ENCODE measurements at regions not wholly inside any gene's neighbourhood (a gene's known extent, or its start where the extent isn't known, plus 50 kb on each side); places are given as distances from the start of the nearest gene placed in this dataset.
A peak's percentile ranks its signal among the peaks of the same experiment; 100 is the strongest.

DNA sequence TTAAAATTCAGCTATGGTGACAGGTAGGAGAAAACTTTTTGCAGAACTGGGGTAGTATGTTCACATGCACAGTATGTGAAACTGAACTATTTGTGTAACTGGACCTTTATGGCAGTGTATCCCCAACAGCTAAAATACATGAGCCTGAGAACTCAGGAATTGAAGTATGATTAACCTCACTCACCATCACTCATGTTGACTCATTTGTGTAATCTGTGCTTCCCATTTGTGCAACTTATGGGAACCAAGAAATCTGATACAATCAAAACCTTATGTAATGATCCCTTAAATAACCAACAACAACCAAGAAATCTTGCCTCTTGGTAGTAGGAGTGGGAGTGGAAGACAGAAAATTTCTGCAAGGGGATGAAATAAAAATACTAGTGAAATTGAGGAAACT is 674.9 kb downstream of the HDGFL1 start:
- peak; percentile 18 for DNase-seq (ENCODE audit: insufficient read length, low spot score, missing footprints)
- H3K79me2 ChIP-seq (ENCODE audit: insufficient read depth, low read length): no peaks in the 10 kb centered on the region
- no peaks in the 10 kb centered on the region for H3K36me3 ChIP-seq (ENCODE audit: insufficient read depth, low read length)
- H3K4me3 ChIP-seq (ENCODE audit: insufficient read depth, low read length): no peak overlapping the region
- H3K4me1 ChIP-seq (ENCODE audit: insufficient read depth, low read length): no peaks in the 10 kb centered on the region
- H3K9me3 ChIP-seq (ENCODE audit: low read depth, low read length): no peaks in the 10 kb centered on the region
- no peaks in the 10 kb centered on the region for H3K27me3 ChIP-seq (ENCODE audit: insufficient read depth, low read length)
- H2AFZ ChIP-seq (ENCODE audit: low read length): no peak overlapping the region
- H4K20me1 ChIP-seq (ENCODE audit: insufficient read depth, low read length): no peaks in the 10 kb centered on the region
- H3K27ac ChIP-seq (ENCODE audit: low read depth, low read length): no peak overlapping the region
- H3K4me2 ChIP-seq (ENCODE audit: insufficient read depth, low read length): no peak overlapping the region
- TF ChIP-seq, protein P1, sequence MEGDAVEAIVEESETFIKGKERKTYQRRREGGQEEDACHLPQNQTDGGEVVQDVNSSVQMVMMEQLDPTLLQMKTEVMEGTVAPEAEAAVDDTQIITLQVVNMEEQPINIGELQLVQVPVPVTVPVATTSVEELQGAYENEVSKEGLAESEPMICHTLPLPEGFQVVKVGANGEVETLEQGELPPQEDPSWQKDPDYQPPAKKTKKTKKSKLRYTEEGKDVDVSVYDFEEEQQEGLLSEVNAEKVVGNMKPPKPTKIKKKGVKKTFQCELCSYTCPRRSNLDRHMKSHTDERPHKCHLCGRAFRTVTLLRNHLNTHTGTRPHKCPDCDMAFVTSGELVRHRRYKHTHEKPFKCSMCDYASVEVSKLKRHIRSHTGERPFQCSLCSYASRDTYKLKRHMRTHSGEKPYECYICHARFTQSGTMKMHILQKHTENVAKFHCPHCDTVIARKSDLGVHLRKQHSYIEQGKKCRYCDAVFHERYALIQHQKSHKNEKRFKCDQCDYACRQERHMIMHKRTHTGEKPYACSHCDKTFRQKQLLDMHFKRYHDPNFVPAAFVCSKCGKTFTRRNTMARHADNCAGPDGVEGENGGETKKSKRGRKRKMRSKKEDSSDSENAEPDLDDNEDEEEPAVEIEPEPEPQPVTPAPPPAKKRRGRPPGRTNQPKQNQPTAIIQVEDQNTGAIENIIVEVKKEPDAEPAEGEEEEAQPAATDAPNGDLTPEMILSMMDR (IDR thresholded peaks at IDR 0.05; ENCODE audit: extremely low read depth, low read depth, low read length): no peak

- Histone ChIP-seq H4K20me1 (ENCODE audit: insufficient read depth, low read length) (no peaks in the 10 kb centered on the region), H3K4me3 (ENCODE audit: insufficient read depth, low read length) (no peak overlapping the region), H3K4me1 (ENCODE audit: insufficient read depth, low read length) (no peaks in the 10 kb centered on the region), H3K36me3 (ENCODE audit: insufficient read depth, low read length) (no peaks in the 10 kb centered on the region), H3K79me2 (ENCODE audit: insufficient read depth, low read length) (no peaks in the 10 kb centered on the region), H3K4me2 (ENCODE audit: insufficient read depth, low read length) (no peak overlapping the region), H3K27ac (ENCODE audit: low read depth, low read length) (no peak overlapping the region), H2AFZ (ENCODE audit: low read length) (no peak overlapping the region), H3K27me3 (ENCODE audit: insufficient read depth, low read length) (no peaks in the 10 kb centered on the region), H3K9me3 (ENCODE audit: low read depth, low read length) (no peaks in the 10 kb centered on the region)
- TF ChIP-seq, protein P1 (IDR thresholded peaks at IDR 0.05; ENCODE audit: extremely low read depth, low read depth, low read length): no peak
- DNase-seq (ENCODE audit: insufficient read length, low spot score, missing footprints): no peak
Measured at GRCh38 chr6:23245572-23245971, 676.2 kb downstream of the HDGFL1 start.

GRCh38 chr6:23246896-23247295 is 677.5 kb downstream of the HDGFL1 start:
- no peak overlapping the region for H3K4me3 ChIP-seq (ENCODE audit: insufficient read depth, low read length)
- no peaks in the 10 kb centered on the region for H3K79me2 ChIP-seq (ENCODE audit: insufficient read depth, low read length)
- H3K36me3 ChIP-seq (ENCODE audit: insufficient read depth, low read length): no peaks in the 10 kb centered on the region
- no peak for DNase-seq (ENCODE audit: insufficient read length, low spot score, missing footprints)
- TF ChIP-seq, protein P1 (IDR thresholded peaks at IDR 0.05; ENCODE audit: extremely low read depth, low read depth, low read length): no peak
- H3K4me2 ChIP-seq (ENCODE audit: insufficient read depth, low read length): no peak overlapping the region
- no peaks in the 10 kb centered on the region for H3K4me1 ChIP-seq (ENCODE audit: insufficient read depth, low read length)
- no peak overlapping the region for H2AFZ ChIP-seq (ENCODE audit: low read length)
- no peak overlapping the region for H3K27ac ChIP-seq (ENCODE audit: low read depth, low read length)
- H4K20me1 ChIP-seq (ENCODE audit: insufficient read depth, low read length): no peaks in the 10 kb centered on the region
- H3K27me3 ChIP-seq (ENCODE audit: insufficient read depth, low read length): no peaks in the 10 kb centered on the region
- no peaks in the 10 kb centered on the region for H3K9me3 ChIP-seq (ENCODE audit: low read depth, low read length)

- Histone ChIP-seq H4K20me1 (ENCODE audit: insufficient read depth, low read length) (no peaks in the 10 kb centered on the region), H3K9me3 (ENCODE audit: low read depth, low read length) (no peaks in the 10 kb centered on the region), H3K4me1 (ENCODE audit: insufficient read depth, low read length) (no peaks in the 10 kb centered on the region), H3K27ac (ENCODE audit: low read depth, low read length) (no peak overlapping the region), H3K36me3 (ENCODE audit: insufficient read depth, low read length) (no peaks in the 10 kb centered on the region), H3K27me3 (ENCODE audit: insufficient read depth, low read length) (no peaks in the 10 kb centered on the region), H2AFZ (ENCODE audit: low read length) (no peak overlapping the region), H3K4me3 (ENCODE audit: insufficient read depth, low read length) (no peak overlapping the region), H3K4me2 (ENCODE audit: insufficient read depth, low read length) (no peak overlapping the region), H3K79me2 (ENCODE audit: insufficient read depth, low read length) (no peaks in the 10 kb centered on the region)
- TF ChIP-seq, protein P1 (IDR thresholded peaks at IDR 0.05; ENCODE audit: extremely low read depth, low read depth, low read length): no peak
- no peak for DNase-seq (ENCODE audit: insufficient read length, low spot score, missing footprints)
Measured at GRCh38 chr6:23250556-23250955, 681.2 kb downstream of the HDGFL1 start.

All from osteoblast (primary cell).